ENCODE measurements at regions not wholly inside any gene's neighbourhood (a gene's known extent, or its start where the extent isn't known, plus 50 kb on each side); places are given as distances from the start of the nearest gene placed in this dataset.

DNA sequence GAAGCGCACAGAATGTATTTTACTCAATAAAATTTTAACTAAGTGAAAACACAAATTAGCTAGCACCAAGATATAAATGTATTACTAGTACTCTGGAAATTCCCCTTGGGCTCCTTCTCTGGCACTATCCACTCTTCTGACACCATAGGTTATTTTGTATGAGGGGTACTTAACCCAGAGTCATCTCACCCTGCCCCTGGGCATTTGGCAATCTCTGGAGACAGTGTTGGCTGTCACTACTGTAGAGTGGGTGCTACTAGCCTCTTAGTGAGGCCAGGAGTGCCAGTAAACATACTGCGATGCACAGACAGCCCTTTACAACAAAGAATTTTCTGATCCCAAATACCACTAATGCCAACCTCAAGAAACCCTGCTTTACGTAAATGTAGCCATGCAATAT lies 246.3 kb upstream of the KBTBD8 start:
- TF ChIP-seq CTCF (IDR thresholded peaks at IDR 0.05), result no peak
- TF ChIP-seq EP300 (IDR thresholded peaks at IDR 0.05), result no peak

All from ovary (tissue), 3 donors.